ENCODE measurements at regions not wholly inside any gene's neighbourhood (a gene's known extent, or its start where the extent isn't known, plus 50 kb on each side); places are given as distances from the start of the nearest gene placed in this dataset.

- Histone ChIP-seq H3K23ac (ENCODE audit: low read length) (no peak overlapping the region), H2BK5ac (ENCODE audit: low read length) (no peak overlapping the region), H3K9ac (ENCODE audit: low read length) (no peak overlapping the region), H4K5ac (ENCODE audit: low read length) (no peak overlapping the region), H3K56ac (ENCODE audit: low read length) (no peak overlapping the region), H2BK15ac (replicated peaks; ENCODE audit: low read depth) (no peak overlapping the region), H3K36me3 (ENCODE audit: control insufficient read depth, insufficient read depth, low read length) (no peaks in the 10 kb centered on the region), H2BK120ac (ENCODE audit: low read depth, low read length) (no peak overlapping the region), H3K79me2 (ENCODE audit: control insufficient read depth, insufficient read depth, low read length) (no peaks in the 10 kb centered on the region), H3K27me3 (ENCODE audit: insufficient read depth, low read length, poor library complexity) (no peaks in the 10 kb centered on the region), H2AK5ac (ENCODE audit: low read length) (no peak overlapping the region), H3K4me2 (ENCODE audit: low read length) (no peak overlapping the region), H3K4ac (ENCODE audit: low read depth, low read length) (no peak overlapping the region), H3K4me3 (ENCODE audit: low read length) (no peak overlapping the region), H3K27ac (ENCODE audit: low read depth, low read length) (no peak overlapping the region), H3K18ac (ENCODE audit: low read length) (no peak overlapping the region), H3K79me1 (ENCODE audit: low read length) (no peaks in the 10 kb centered on the region), H4K8ac (ENCODE audit: low read depth, low read length) (no peak overlapping the region), H3K4me1 (ENCODE audit: control insufficient read depth, low read depth, low read length) (no peaks in the 10 kb centered on the region)
- WGBS (ENCODE audit: extremely low coverage, insufficient coverage, low lambda C conversion rate): no CpG with 5 or more reads among the region's 19 CpGs
- no peak for DNase-seq
Observed at GRCh38 chr3:21271606-21272016, 479.4 kb downstream of the ZNF385D start.

GRCh38 chr3:21269882-21270281 is 481.1 kb downstream of the ZNF385D start:
- DNase-seq: no peak

GRCh38 chr3:21260507-21260906 is 490.5 kb downstream of the ZNF385D start:
- Histone ChIP-seq H3K4me2 (ENCODE audit: low read length) (no peak overlapping the region), H3K36me3 (ENCODE audit: control insufficient read depth, insufficient read depth, low read length) (no peaks in the 10 kb centered on the region), H3K18ac (ENCODE audit: low read length) (no peak overlapping the region), H2BK5ac (ENCODE audit: low read length) (no peak overlapping the region), H2BK120ac (ENCODE audit: low read depth, low read length) (no peak overlapping the region), H4K8ac (ENCODE audit: low read depth, low read length) (no peak overlapping the region), H3K4ac (ENCODE audit: low read depth, low read length) (no peak overlapping the region), H3K27me3 (ENCODE audit: insufficient read depth, low read length, poor library complexity) (no peaks in the 10 kb centered on the region), H2AK5ac (ENCODE audit: low read length) (no peak overlapping the region), H3K9ac (ENCODE audit: low read length) (no peak overlapping the region), H3K79me2 (ENCODE audit: control insufficient read depth, insufficient read depth, low read length) (no peaks in the 10 kb centered on the region), H3K4me1 (ENCODE audit: control insufficient read depth, low read depth, low read length) (no peaks in the 10 kb centered on the region), H2BK15ac (replicated peaks; ENCODE audit: low read depth) (no peak overlapping the region), H3K23ac (ENCODE audit: low read length) (no peak overlapping the region), H4K5ac (ENCODE audit: low read length) (no peak overlapping the region), H3K27ac (ENCODE audit: low read depth, low read length) (no peak overlapping the region), H3K4me3 (ENCODE audit: low read length) (no peak overlapping the region), H3K79me1 (ENCODE audit: low read length) (no peaks in the 10 kb centered on the region), H3K56ac (ENCODE audit: low read length) (no peak overlapping the region)
- WGBS (ENCODE audit: extremely low coverage, insufficient coverage, low lambda C conversion rate): no CpG with 5 or more reads among the region's 5 CpGs
- DNase-seq: no peak

More at GRCh38 chr3:21269882-21270281, 481.1 kb downstream of the ZNF385D start:
- H3K36me3 ChIP-seq (ENCODE audit: control insufficient read depth, insufficient read depth, low read length): no peaks in the 10 kb centered on the region
- no peaks in the 10 kb centered on the region for H3K4me1 ChIP-seq (ENCODE audit: control insufficient read depth, low read depth, low read length)
- no peak overlapping the region for H2BK120ac ChIP-seq (ENCODE audit: low read depth, low read length)
- H3K4me3 ChIP-seq (ENCODE audit: low read length): no peak overlapping the region
- H3K18ac ChIP-seq (ENCODE audit: low read length): no peak overlapping the region
- H2BK15ac ChIP-seq (replicated peaks; ENCODE audit: low read depth): no peak overlapping the region
- no peak overlapping the region for H3K4me2 ChIP-seq (ENCODE audit: low read length)
- H3K79me2 ChIP-seq (ENCODE audit: control insufficient read depth, insufficient read depth, low read length): no peaks in the 10 kb centered on the region
- no peak overlapping the region for H2AK5ac ChIP-seq (ENCODE audit: low read length)
- no peak overlapping the region for H4K5ac ChIP-seq (ENCODE audit: low read length)
- H3K4ac ChIP-seq (ENCODE audit: low read depth, low read length): no peak overlapping the region
- H3K23ac ChIP-seq (ENCODE audit: low read length): no peak overlapping the region
- no peaks in the 10 kb centered on the region for H3K79me1 ChIP-seq (ENCODE audit: low read length)
- H2BK5ac ChIP-seq (ENCODE audit: low read length): no peak overlapping the region
- no peak overlapping the region for H3K56ac ChIP-seq (ENCODE audit: low read length)
- no peak overlapping the region for H4K8ac ChIP-seq (ENCODE audit: low read depth, low read length)
- H3K27ac ChIP-seq (ENCODE audit: low read depth, low read length): no peak overlapping the region
- no peaks in the 10 kb centered on the region for H3K27me3 ChIP-seq (ENCODE audit: insufficient read depth, low read length, poor library complexity)
- no peak overlapping the region for H3K9ac ChIP-seq (ENCODE audit: low read length)

- H2AK5ac ChIP-seq (ENCODE audit: low read length): no peak overlapping the region
- DNase-seq: no peak
- no peak overlapping the region for H3K23ac ChIP-seq (ENCODE audit: low read length)
- H2BK120ac ChIP-seq (ENCODE audit: low read depth, low read length): no peak overlapping the region
- no peak overlapping the region for H4K5ac ChIP-seq (ENCODE audit: low read length)
- H3K4ac ChIP-seq (ENCODE audit: low read depth, low read length): no peak overlapping the region
- no peak overlapping the region for H3K4me3 ChIP-seq (ENCODE audit: low read length)
- WGBS (ENCODE audit: extremely low coverage, insufficient coverage, low lambda C conversion rate): no CpG with 5 or more reads among the region's 3 CpGs
- H3K79me1 ChIP-seq (ENCODE audit: low read length): no peaks in the 10 kb centered on the region
- H3K79me2 ChIP-seq (ENCODE audit: control insufficient read depth, insufficient read depth, low read length): no peaks in the 10 kb centered on the region
- no peak overlapping the region for H3K9ac ChIP-seq (ENCODE audit: low read length)
- H3K18ac ChIP-seq (ENCODE audit: low read length): no peak overlapping the region
- H4K8ac ChIP-seq (ENCODE audit: low read depth, low read length): no peak overlapping the region
- no peak overlapping the region for H2BK5ac ChIP-seq (ENCODE audit: low read length)
- H3K4me1 ChIP-seq (ENCODE audit: control insufficient read depth, low read depth, low read length): no peaks in the 10 kb centered on the region
- no peak overlapping the region for H3K27ac ChIP-seq (ENCODE audit: low read depth, low read length)
- no peak overlapping the region for H3K4me2 ChIP-seq (ENCODE audit: low read length)
- no peaks in the 10 kb centered on the region for H3K27me3 ChIP-seq (ENCODE audit: insufficient read depth, low read length, poor library complexity)
- no peak overlapping the region for H3K56ac ChIP-seq (ENCODE audit: low read length)
- no peaks in the 10 kb centered on the region for H3K36me3 ChIP-seq (ENCODE audit: control insufficient read depth, insufficient read depth, low read length)
- H2BK15ac ChIP-seq (replicated peaks; ENCODE audit: low read depth): no peak overlapping the region
Observed at GRCh38 chr3:21259896-21260295, 491.1 kb downstream of the ZNF385D start.

- Histone ChIP-seq H2AK5ac (ENCODE audit: low read length) (no peak overlapping the region), H3K27me3 (ENCODE audit: insufficient read depth, low read length, poor library complexity) (no peaks in the 10 kb centered on the region), H2BK5ac (ENCODE audit: low read length) (no peak overlapping the region), H3K4me2 (ENCODE audit: low read length) (no peak overlapping the region), H4K5ac (ENCODE audit: low read length) (no peak overlapping the region), H3K4ac (ENCODE audit: low read depth, low read length) (no peak overlapping the region), H2BK15ac (replicated peaks; ENCODE audit: low read depth) (no peak overlapping the region), H3K56ac (ENCODE audit: low read length) (no peak overlapping the region), H3K23ac (ENCODE audit: low read length) (no peak overlapping the region), H3K79me2 (ENCODE audit: control insufficient read depth, insufficient read depth, low read length) (no peaks in the 10 kb centered on the region), H4K8ac (ENCODE audit: low read depth, low read length) (no peak overlapping the region), H3K36me3 (ENCODE audit: control insufficient read depth, insufficient read depth, low read length) (no peaks in the 10 kb centered on the region), H3K9ac (ENCODE audit: low read length) (no peak overlapping the region), H3K79me1 (ENCODE audit: low read length) (no peaks in the 10 kb centered on the region), H3K18ac (ENCODE audit: low read length) (no peak overlapping the region), H3K4me3 (ENCODE audit: low read length) (no peak overlapping the region), H3K27ac (ENCODE audit: low read depth, low read length) (no peak overlapping the region), H3K4me1 (ENCODE audit: control insufficient read depth, low read depth, low read length) (no peaks in the 10 kb centered on the region), H2BK120ac (ENCODE audit: low read depth, low read length) (no peak overlapping the region)
- WGBS (ENCODE audit: extremely low coverage, insufficient coverage, low lambda C conversion rate): no CpG with 5 or more reads among the region's 1 CpG
- no peak for DNase-seq
Observed at GRCh38 chr3:21256932-21257331, 494.1 kb downstream of the ZNF385D start.

GRCh38 chr3:21238661-21239060 is 512.3 kb downstream of the ZNF385D start:
- H2BK5ac ChIP-seq (ENCODE audit: low read length): no peak overlapping the region
- H3K9ac ChIP-seq (ENCODE audit: low read length): no peak overlapping the region
- H3K4me3 ChIP-seq (ENCODE audit: low read length): no peak overlapping the region
- no peaks in the 10 kb centered on the region for H3K36me3 ChIP-seq (ENCODE audit: control insufficient read depth, insufficient read depth, low read length)
- H3K4ac ChIP-seq (ENCODE audit: low read depth, low read length): no peak overlapping the region
- WGBS (ENCODE audit: extremely low coverage, insufficient coverage, low lambda C conversion rate): no CpG with 5 or more reads among the region's 2 CpGs
- H2BK15ac ChIP-seq (replicated peaks; ENCODE audit: low read depth): no peak overlapping the region
- no peaks in the 10 kb centered on the region for H3K79me1 ChIP-seq (ENCODE audit: low read length)
- no peak overlapping the region for H2BK120ac ChIP-seq (ENCODE audit: low read depth, low read length)
- H3K27ac ChIP-seq (ENCODE audit: low read depth, low read length): no peak overlapping the region
- no peak for DNase-seq
- H3K56ac ChIP-seq (ENCODE audit: low read length): no peak overlapping the region
- H2AK5ac ChIP-seq (ENCODE audit: low read length): no peak overlapping the region
- no peaks in the 10 kb centered on the region for H3K27me3 ChIP-seq (ENCODE audit: insufficient read depth, low read length, poor library complexity)
- H4K5ac ChIP-seq (ENCODE audit: low read length): no peak overlapping the region
- no peaks in the 10 kb centered on the region for H3K4me1 ChIP-seq (ENCODE audit: control insufficient read depth, low read depth, low read length)
- H3K18ac ChIP-seq (ENCODE audit: low read length): no peak overlapping the region
- H4K8ac ChIP-seq (ENCODE audit: low read depth, low read length): no peak overlapping the region
- H3K79me2 ChIP-seq (ENCODE audit: control insufficient read depth, insufficient read depth, low read length): no peaks in the 10 kb centered on the region
- no peak overlapping the region for H3K23ac ChIP-seq (ENCODE audit: low read length)
- no peak overlapping the region for H3K4me2 ChIP-seq (ENCODE audit: low read length)

Measured in mesendoderm (in vitro differentiated cells).